SH-SY5Y (cell line): ENCODE measurements at regions not wholly inside any gene's neighbourhood (a gene's known extent, or its start where the extent isn't known, plus 50 kb on each side); places are given as distances from the start of the nearest gene placed in this dataset.

Experiments
- GATA2 ChIP-seq: IDR thresholded peaks from 2 replicates; pipeline ENCODE4 v1.6.1; 2011; ENCODE audit warnings: mild to moderate bottlenecking, low read depth, low read length
- GATA3 ChIP-seq: IDR thresholded peaks from 2 replicates; pipeline ENCODE4 v1.6.1; 2011; ENCODE audit warnings: low read depth, mild to moderate bottlenecking, low read length, moderate library complexity

GRCh38 chr1:81733480-81733879, 67.3 kb upstream of the ADGRL2 start:
- TF ChIP-seq GATA2: no peak
- TF ChIP-seq GATA3: no peak
